ENCODE measurements at regions not wholly inside any gene's neighbourhood (a gene's known extent, or its start where the extent isn't known, plus 50 kb on each side); places are given as distances from the start of the nearest gene placed in this dataset.
"Not testable (repeated sequence)": the region's sequence is repeated elsewhere in the genome, so short reads cannot be mapped to it uniquely, and the experiment has no call there.

DNA sequence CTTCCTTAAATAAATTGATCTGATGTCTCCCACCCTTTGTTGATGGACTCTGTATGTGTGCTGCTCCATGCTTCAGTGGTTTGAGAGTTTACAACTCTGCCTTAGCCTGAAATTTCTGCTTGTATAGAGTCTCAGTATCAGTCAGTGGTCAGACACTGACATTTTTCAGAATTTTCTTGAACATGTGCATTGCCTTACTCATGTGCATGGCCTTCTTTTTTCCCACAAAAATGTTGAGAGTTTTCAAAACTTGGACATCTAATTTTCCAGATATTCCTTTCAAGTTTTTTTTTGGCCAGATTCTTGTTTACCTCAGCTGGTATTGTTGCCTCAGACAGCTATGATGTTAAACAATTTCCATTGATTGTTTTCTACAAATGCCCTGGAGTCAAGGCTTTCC is 427.1 kb upstream of the CHD1 start:
- H3K4me3 ChIP-seq (ENCODE audit: low read depth, low read length): no peak overlapping the region
- TF ChIP-seq, protein P1, sequence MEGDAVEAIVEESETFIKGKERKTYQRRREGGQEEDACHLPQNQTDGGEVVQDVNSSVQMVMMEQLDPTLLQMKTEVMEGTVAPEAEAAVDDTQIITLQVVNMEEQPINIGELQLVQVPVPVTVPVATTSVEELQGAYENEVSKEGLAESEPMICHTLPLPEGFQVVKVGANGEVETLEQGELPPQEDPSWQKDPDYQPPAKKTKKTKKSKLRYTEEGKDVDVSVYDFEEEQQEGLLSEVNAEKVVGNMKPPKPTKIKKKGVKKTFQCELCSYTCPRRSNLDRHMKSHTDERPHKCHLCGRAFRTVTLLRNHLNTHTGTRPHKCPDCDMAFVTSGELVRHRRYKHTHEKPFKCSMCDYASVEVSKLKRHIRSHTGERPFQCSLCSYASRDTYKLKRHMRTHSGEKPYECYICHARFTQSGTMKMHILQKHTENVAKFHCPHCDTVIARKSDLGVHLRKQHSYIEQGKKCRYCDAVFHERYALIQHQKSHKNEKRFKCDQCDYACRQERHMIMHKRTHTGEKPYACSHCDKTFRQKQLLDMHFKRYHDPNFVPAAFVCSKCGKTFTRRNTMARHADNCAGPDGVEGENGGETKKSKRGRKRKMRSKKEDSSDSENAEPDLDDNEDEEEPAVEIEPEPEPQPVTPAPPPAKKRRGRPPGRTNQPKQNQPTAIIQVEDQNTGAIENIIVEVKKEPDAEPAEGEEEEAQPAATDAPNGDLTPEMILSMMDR (IDR thresholded peaks at IDR 0.05; ENCODE audit: insufficient read depth, low read length, missing control alignments): no peak
- no peak for DNase-seq (ENCODE audit: low read depth, low spot score)
- ChIA-PET CTCF (no interaction called here), POLR2A (no interaction called here)

DNA sequence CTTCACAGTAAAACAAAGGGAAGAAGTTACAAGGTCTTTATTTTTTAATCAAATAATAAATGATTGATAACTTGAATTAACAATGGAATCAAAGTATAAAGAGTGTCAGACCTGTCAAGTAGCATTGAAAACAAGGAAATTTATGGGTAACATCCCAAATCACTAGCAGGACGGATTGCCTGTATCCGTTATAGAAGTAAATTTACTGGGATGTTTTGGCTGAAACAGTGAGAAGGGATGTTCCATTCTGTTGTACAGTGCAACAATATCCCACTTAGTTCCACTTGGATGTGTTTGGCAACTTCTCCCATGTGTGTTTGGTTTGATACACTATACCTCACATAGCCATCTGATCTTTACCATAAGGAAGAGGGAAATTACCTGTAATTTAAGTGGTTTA is 421.0 kb upstream of the CHD1 start:
- H3K4me3 ChIP-seq (ENCODE audit: low read depth, low read length): no peak overlapping the region
- DNase-seq (ENCODE audit: low read depth, low spot score): no peak
- TF ChIP-seq, protein P1 (IDR thresholded peaks at IDR 0.05; ENCODE audit: insufficient read depth, low read length, missing control alignments): no peak
- POLR2A ChIA-PET: no interaction called here
- CTCF ChIA-PET: no interaction called here

GRCh38 chr5:99348597-99348996 is 419.8 kb upstream of the CHD1 start:
- TF ChIP-seq, protein P1 (IDR thresholded peaks at IDR 0.05; ENCODE audit: insufficient read depth, low read length, missing control alignments): no peak
- CTCF ChIA-PET: no interaction called here
- H3K4me3 ChIP-seq (ENCODE audit: low read depth, low read length): no peak overlapping the region
- DNase-seq (ENCODE audit: low read depth, low spot score): no peak
- POLR2A ChIA-PET: no interaction called here

- POLR2A ChIA-PET; DNase-seq (ENCODE audit: low read depth, low spot score); H3K4me3 ChIP-seq (ENCODE audit: low read depth, low read length); CTCF ChIA-PET: not testable (repeated sequence)
Measured at GRCh38 chr5:99339758-99340157, 411.0 kb upstream of the CHD1 start.

DNA sequence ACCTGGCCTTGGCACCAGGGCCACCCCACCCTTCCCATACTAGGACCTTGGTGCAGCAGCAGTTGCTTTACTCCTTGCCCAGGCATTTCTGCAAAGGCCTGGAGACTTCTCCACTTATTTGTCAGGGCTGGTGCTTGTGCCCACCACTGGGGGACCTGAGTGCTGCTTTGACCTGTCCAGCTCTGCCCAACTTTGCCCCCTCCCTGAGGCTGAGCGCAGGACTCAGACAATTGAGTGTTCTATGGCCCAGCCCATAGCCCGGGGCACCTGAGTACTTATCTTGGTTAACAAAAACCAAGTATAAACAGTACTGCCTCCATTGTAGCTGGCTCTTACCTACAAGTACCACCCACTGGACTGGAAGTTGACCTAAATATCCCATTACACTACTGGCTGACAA is 406.1 kb upstream of the CHD1 start:
- H3K4me3 ChIP-seq (ENCODE audit: low read depth, low read length): no peak overlapping the region
- CTCF ChIA-PET: no interaction called here
- TF ChIP-seq, protein P1 (IDR thresholded peaks at IDR 0.05; ENCODE audit: insufficient read depth, low read length, missing control alignments): no peak
- POLR2A ChIA-PET: no interaction called here
- DNase-seq (ENCODE audit: low read depth, low spot score): no peak

GRCh38 chr5:99331061-99331460 is 402.3 kb upstream of the CHD1 start:
- DNase-seq (ENCODE audit: low read depth, low spot score): no peak
- TF ChIP-seq, protein P1 (IDR thresholded peaks at IDR 0.05; ENCODE audit: insufficient read depth, low read length, missing control alignments): no peak
- POLR2A ChIA-PET: no interaction called here

DNA sequence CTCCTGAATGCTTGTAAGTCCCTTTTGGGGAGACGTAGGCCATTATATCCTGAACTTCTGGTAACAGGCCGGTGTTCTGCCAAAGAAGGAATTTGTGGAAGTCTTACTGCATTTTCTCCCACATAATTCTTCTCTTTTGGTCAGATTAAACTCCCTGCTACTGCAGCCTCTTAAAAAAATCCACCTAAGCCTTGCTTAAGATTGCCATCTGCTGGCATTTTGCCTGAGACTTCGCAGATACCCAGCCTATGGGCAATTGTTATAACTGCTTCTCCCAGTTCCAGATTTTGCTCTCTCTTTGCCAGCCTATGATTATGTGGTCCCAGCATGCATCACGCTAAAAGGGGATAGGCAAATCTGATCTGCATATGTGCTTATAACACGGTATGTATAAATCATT is 391.6 kb upstream of the CHD1 start:
- ChIA-PET CTCF (no interaction called here), POLR2A (no interaction called here)
- no peak overlapping the region for H3K4me3 ChIP-seq (ENCODE audit: low read depth, low read length)
- DNase-seq (ENCODE audit: low read depth, low spot score): no peak
- TF ChIP-seq, protein P1 (IDR thresholded peaks at IDR 0.05; ENCODE audit: insufficient read depth, low read length, missing control alignments): no peak

More at GRCh38 chr5:99331061-99331460, 402.3 kb upstream of the CHD1 start:
- no peak overlapping the region for H3K4me3 ChIP-seq (ENCODE audit: low read depth, low read length)
- CTCF ChIA-PET: no interaction called here

Measured in AG04449 (cell line).